AG08395 (cell line): ENCODE measurements at regions not wholly inside any gene's neighbourhood (a gene's known extent, or its start where the extent isn't known, plus 50 kb on each side); places are given as distances from the start of the nearest gene placed in this dataset.

Experiments
- DNase-seq: peaks from one replicate; pipeline ENCODE4 v3.0.0; 2012; ENCODE audit warnings: mixed read lengths, low spot score

DNA sequence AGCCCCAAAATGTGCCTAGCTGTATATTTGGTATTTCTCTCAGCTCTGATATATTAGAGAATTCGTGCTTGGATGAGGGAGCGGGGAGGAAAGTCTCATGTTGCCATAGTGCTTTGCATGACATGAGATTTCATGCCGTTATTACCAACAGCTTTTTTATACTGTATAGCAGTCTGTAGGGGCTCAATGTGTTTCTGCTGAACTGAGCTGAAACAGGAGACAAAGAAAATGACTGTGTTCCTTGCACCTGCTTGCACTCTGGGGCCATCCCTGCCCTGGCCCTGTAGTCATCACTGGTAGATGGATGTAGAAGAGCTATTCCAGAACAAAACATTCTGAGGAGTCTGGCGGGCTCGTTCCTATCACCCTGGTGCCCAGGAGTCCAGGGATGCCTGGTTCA is 128.0 kb upstream of the SASH1 start:
- DNase-seq = no peak

- DNase-seq = no peak
These were observed 125.6 kb upstream of the SASH1 start for GRCh38 chr6:148217051-148217450.

DNA sequence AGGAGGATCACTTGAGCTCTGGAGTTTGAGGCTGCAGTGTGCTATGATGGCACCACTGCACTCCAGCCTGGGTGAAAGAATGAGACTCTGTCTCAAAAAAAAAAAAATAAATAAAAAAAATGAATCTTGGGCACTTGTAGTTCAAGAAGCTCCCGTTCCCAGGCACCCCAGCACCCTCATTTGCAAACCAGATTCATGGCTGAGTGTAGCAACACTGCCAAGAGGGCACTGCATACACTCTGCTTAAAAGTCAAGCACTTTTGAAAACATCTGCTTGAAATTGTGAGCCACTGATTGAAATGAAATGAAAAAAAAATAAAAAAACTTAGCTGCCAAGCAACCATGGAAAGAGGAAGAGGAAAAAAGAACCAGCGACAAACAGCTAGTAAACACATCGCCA is 124.7 kb upstream of the SASH1 start:
- no peak for DNase-seq

GRCh38 chr6:148218542-148219258 is 123.9 kb upstream of the SASH1 start:
- no peak for DNase-seq

- no peak for DNase-seq
These were observed 121.2 kb upstream of the SASH1 start for GRCh38 chr6:148221196-148221979.

DNA sequence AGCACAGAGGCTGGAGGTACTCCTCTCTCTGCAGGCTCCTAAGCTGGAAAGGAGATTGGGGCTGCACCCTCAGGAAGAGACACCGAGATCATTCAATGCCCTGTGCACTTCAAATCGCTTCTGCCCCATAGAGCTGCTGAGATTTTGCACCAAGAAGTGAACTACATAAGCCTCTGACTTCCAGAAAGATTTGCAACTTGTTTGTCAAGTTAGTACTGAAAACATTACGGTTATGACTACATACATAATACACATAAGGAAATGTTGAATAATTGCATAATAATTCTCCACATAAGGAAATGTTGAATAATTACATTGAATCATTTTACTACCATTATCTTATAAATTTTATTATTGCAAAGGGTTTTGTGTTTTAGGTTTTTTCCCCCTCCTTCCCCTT is 120.3 kb upstream of the SASH1 start:
- DNase-seq = no peak

DNA sequence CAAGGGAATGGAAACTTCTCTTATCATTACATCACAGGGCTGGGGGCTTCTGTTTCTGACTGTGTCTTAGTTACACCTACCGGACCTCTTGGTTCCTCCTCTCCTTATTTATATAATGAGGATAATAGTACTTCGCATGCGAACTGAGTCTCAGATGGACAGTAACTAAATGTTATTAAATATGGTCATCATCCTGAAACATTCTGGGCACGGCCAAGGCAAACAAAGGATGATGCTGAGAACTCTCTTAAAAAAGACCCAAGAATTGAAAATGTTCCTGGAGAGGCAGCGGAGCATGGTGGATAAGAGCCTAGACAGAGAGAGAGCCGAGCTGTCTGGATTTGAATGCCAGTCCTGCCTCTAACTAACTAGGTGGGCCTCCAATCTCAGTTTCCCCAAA is 119.8 kb upstream of the SASH1 start:
- no peak for DNase-seq

GRCh38 chr6:148223424-148223842 is 119.2 kb upstream of the SASH1 start:
- DNase-seq = peak; percentile 12

GRCh38 chr6:148225871-148226270 is 116.8 kb upstream of the SASH1 start:
- no peak for DNase-seq

DNA sequence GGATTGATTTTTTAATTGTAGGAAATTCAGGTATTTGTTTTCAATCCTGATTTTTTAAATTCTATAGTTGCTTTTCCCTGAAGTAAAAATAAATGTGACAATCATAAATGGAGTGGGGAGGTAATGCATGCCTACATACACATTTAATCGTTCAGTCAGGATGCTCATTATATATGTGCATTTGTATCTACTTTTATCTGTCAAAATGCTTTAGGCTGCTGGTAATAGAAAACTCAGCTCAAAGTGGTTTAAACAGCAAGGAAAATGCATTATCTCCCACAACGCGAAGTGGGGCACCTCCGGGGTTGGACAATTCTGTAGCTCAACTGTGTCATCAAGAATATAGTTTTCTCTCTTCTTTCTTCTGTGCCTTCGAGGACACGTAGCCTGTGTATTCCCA is 116.4 kb upstream of the SASH1 start:
- no peak for DNase-seq

DNA sequence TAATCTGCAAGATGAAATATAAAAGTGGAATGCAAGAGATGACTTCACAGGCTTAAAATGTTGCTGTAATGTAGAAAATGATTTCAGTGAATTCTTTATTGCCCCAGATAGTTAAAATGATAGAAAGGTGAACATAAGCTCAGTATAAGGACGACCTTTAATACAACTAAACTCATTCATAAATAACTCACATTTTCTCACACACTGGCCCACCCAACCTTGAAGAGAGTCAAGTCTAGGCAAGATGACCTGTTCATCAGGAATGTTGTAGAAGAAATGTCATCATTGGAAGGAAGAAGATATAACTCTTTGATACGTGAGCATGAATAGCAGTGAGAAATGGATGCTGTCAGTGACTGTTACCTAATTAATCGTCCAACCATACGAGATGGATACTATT is 111.1 kb upstream of the SASH1 start:
- DNase-seq = no peak

- no peak for DNase-seq
These were observed 107.2 kb upstream of the SASH1 start for GRCh38 chr6:148235446-148235845.

- no peak for DNase-seq
These were observed 103.9 kb upstream of the SASH1 start for GRCh38 chr6:148238713-148239112.

- DNase-seq = no peak
These were observed 103.4 kb upstream of the SASH1 start for GRCh38 chr6:148239215-148239614.

DNA sequence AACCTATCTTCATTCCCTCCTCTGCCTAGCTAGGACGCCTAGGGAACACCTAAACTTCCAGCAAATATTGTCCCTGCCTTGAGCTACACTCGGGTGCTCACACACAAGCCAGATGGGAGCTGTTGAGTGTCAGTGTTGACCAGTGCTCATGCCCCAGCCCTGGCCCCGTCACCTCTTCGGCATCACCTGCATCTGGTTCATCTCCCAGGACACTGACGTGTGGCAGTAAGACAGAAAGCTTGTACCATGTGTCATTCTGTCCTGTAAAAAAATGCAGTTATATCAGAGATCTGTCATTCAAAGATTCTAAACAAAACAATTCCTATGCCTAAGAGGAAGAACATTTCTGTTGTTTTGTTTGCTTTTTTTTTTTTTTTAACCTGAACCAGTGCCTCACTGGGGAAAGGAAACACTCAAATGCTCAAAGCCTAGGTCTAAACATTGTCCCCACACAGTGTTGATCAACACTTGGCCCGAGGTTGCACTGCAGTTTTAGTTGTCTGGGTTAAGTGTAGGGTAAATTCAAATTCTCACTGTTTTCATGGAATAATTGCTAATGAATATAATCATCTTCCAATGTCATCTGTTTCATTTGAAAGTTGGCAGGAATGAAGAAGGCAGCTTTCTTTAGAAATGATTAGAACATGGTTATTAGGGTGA is 102.7 kb upstream of the SASH1 start:
- no peak for DNase-seq

DNA sequence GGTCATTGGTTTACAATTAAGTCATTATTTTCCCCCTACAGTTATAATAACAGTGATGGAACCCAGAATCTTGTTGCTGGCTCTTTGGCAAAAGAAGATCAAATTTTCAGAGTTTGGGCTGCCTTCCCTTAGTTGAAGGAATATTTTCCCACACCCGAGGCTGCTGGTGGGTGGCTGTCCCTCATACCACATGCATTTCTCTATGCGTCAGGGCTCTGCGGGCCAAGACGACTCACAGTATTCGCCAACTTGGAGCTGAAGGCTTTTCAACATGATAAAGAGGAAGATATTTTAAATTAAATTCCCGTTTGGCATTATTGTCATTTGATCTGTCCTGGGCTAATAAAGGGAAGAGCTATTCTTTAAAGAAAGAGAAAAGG is 102.2 kb upstream of the SASH1 start:
- DNase-seq = peak; percentile 83

DNA sequence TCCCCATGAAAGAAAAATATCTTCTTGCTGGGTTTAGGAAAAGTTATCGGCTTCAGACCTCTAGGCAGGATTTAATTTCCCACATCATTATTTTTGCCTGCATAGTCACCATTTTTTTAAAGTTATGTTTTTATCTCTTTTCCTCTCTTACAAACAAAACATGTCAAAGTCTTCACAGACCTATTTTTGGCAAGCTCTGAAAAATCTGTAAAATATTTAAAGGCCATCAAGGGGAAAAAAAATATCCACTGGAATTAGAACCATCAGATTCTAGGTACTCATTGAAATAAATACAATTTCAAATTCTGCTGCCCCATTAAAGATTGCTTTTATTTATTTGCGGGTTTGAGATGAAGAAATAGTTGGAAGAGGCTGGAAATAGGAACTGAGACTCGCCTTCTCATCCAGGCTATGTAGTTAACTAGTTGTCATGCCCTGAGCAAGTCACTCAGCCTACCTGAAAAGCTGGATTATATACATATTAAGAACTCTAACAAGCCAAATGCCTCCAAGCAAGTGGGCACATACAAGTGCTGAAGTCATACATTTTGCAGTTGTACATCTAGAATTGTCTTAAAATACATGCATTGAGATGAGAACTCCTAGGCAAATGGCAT is 101.7 kb upstream of the SASH1 start:
- no peak for DNase-seq

DNA sequence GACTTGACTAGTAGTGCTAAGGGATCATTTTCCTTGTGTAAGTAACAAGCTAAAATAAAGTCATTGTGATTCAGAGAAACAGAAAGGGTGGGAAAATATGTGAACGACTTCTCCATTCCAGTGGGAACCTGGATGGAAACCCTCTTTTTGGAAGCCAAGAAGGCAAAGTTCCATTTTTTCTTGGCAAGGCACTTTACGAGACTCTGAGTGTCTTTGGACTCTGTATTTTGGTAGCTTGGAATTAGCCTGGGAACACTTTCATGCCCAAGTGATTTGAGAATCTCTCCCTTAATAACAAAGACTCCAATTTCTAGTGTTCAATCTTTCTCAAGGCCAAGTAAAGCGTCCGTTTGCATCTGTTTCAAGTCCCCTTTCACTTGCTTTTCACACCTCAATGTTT is 100.5 kb upstream of the SASH1 start:
- DNase-seq = no peak

GRCh38 chr6:148244217-148244935 is 98.3 kb upstream of the SASH1 start:
- no peak for DNase-seq

GRCh38 chr6:148247386-148248063 is 95.1 kb upstream of the SASH1 start:
- DNase-seq = no peak

DNA sequence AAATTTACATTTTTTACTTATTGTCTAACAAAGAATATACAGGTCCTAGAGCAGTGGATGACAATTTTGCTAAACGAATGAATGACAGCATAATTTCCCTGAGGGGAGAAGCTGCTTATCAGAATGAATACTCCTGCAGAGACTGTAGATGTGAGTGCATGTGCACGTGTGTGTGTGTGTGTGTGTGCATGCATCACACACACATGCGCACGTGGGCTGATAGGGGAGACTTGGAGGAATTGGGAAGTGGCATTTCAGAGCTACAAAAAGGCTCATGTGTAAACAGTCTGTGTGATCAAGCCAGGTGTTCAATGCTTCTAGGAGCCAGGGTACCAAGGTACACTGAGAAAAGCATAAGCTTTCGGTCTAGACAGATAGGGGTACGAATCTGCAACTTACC is 93.5 kb upstream of the SASH1 start:
- no peak for DNase-seq
